WTC11 (cell line): ENCODE measurements at regions not wholly inside any gene's neighbourhood (a gene's known extent, or its start where the extent isn't known, plus 50 kb on each side); places are given as distances from the start of the nearest gene placed in this dataset.
"Not testable (repeated sequence)": the region's sequence is repeated elsewhere in the genome, so short reads cannot be mapped to it uniquely, and the experiment has no call there.

ENCODE experiments used
- CTCF ChIP-seq: fragments of 200-600 bp; IDR thresholded peaks from 2 replicates; pipeline ENCODE4 v1.8.0; 2022; ENCODE audit warnings: antibody characterized with exemption
- FOXP1 ChIP-seq: sonication (generic); formaldehyde crosslinking; IDR thresholded peaks from 2 replicates; pipeline ENCODE4 v1.8.0; 2022; ENCODE audit warnings: missing genetic modification reagents, mild to moderate bottlenecking, moderate library complexity, borderline replicate concordance
- MXD4 ChIP-seq: fragments of 250-450 bp; sonication (Bioruptor Pico); IDR thresholded peaks from 2 replicates; pipeline ENCODE4 v1.8.0; 2021; ENCODE audit warnings: mild to moderate bottlenecking, moderate library complexity, borderline replicate concordance
- NR3C1 ChIP-seq: sonication (generic); formaldehyde crosslinking; conservative IDR thresholded peaks from 2 replicates; pipeline ENCODE4 v1.8.1; 2023; ENCODE audit warnings: low read depth, mild to moderate bottlenecking, missing genetic modification reagents
- TF ChIP-seq, protein P1 (sequence below): sonication (generic); formaldehyde crosslinking; conservative IDR thresholded peaks from 2 replicates; pipeline ENCODE4 v1.8.1; 2022; ENCODE audit warnings: mild to moderate bottlenecking, missing genetic modification reagents

GRCh38 chr5:23095418-23095817 is 242.3 kb upstream of the CDH12 start:
- TF ChIP-seq FOXP1 (CRISPR knock-in tag); NR3C1 (CRISPR knock-in tag); MXD4; CTCF: not testable (repeated sequence)
- TF ChIP-seq, protein P1, sequence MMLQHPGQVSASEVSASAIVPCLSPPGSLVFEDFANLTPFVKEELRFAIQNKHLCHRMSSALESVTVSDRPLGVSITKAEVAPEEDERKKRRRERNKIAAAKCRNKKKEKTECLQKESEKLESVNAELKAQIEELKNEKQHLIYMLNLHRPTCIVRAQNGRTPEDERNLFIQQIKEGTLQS, result not testable (repeated sequence)
